ENCODE measurements at regions not wholly inside any gene's neighbourhood (a gene's known extent, or its start where the extent isn't known, plus 50 kb on each side); places are given as distances from the start of the nearest gene placed in this dataset.

DNA sequence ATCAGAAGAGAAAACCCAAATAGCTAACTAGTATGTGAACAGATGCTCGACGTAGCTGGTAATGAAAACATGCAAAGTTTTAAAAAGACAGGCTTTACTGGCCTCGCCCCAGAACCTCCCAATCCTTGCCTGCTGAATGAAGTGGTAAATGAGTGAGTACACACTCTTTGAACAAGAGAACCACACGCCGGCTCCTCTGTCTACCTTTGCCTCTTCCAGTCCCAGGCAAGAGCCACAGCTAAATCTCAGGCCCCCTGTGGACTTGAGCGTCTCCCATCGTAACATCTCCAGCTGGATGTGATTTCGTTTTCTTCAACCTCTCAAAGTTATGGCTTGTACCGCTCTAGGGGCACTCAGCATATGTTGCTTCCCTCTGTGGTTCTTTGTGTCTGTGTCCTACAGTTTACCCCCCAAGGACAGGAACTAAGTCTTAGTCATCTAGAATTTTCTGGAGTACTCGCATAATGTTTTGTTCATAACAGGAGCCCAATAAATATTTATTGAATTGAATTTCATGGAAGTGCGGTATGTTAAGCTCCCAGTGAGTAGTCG lies 153.2 kb upstream of the TAB2 start:
- no peak for TF ChIP-seq TEAD4 (IDR thresholded peaks at IDR 0.05)
- TF ChIP-seq, protein P1, sequence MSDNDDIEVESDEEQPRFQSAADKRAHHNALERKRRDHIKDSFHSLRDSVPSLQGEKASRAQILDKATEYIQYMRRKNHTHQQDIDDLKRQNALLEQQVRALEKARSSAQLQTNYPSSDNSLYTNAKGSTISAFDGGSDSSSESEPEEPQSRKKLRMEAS (IDR thresholded peaks at IDR 0.05): no peak
- no peak for TF ChIP-seq YY1 (IDR thresholded peaks at IDR 0.05; ENCODE audit: low read depth)
- TF ChIP-seq CREB1 (IDR thresholded peaks at IDR 0.05; ENCODE audit: low read depth): no peak
- TF ChIP-seq EGR1 (IDR thresholded peaks at IDR 0.05): no peak
- no peak for TF ChIP-seq RAD21 (IDR thresholded peaks at IDR 0.05; ENCODE audit: low read depth)
